T-helper 1 cell treated with Interleukin-12 subunit alpha and Interleukin-12 subunit beta and Interleukin-4 antibody, amounts not matched to agents 30 ng/mL and 1 ng/mL, for 36 hours (primary cell): ENCODE measurements at regions not wholly inside any gene's neighbourhood (a gene's known extent, or its start where the extent isn't known, plus 50 kb on each side); places are given as distances from the start of the nearest gene placed in this dataset.

ENCODE experiments used
- intact Hi-C: fragments of 100-400 bp; cut with micrococcal nuclease; formaldehyde crosslinking; loops from one replicate; pipeline ENCODE4 v1.15.1; 2024

DNA sequence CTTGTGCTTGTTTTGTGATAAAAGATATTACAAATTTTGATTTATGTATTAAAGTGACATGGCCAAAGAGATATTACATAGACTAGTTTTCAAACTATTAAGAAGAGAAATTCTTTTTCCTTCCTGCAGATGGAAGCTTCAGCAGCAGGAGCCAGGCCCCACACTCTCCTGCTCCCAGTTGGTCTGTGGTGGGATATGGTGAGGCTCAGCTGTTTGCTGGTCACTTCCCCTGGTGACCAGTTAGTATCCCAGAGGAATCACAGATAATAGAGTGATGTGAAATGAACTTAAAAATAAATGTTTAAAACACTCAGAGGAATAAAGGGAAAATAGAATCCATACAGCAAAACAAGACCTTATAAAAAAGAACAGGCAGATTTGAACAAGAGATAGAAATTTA is 154.7 kb downstream of the KTN1 start:
- intact Hi-C loops: loop anchor here (10.0 kb wide), 2 partner anchors 110 to 270 kb away; no protein-coding TSS in a partner anchor

DNA sequence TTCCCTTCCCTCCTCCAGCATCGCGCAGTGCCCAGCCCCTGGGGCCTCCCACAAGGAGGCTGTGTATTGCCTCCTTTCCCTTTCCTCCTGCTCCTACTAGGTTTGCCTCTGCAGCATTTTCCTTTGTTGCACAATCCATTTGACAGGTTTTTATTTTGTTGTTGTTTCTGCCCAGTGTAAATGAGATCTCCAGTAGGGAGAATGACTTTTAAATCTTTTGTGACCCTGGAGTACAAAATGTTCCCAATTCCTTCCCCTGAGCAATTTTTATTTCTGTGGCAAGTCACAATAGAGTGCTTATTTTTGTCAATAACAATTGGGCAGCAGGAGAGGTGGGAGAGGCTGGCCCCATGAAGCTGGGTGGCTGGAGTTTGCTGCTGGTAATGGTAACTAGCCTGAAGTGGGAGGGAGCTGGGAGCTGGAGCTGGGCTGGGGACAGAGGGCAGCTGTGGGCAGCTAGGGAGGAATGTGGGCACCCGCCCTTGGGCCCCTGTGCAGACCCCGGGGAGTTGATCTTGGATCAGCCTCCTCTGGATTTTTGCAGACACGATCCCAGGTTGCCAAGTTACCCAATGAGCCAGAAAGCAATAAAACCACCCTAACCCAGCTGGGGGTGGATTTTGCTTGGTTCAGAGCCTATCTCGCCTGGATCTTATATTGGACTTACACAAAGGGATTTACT is 160.1 kb downstream of the KTN1 start:
- intact Hi-C loops: loop anchor here (10.0 kb wide), 2 partner anchors 105 to 265 kb away; no protein-coding TSS in a partner anchor

DNA sequence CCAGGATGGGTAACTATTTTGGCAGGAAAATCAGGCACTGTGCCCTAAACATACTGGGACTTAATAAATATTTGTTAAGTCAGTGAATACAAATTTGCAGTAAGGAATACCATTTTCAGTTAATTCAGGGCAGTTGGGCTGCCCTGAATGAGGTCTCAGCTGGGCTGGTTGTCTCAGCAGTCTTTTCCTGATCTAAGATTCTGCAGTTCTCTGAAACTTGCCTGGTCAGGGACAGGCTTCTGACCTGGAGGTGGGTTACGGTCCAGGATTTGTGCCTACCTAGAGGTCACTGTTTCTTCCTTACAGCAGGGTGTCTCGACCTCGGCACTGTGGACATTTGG is 160.6 kb downstream of the KTN1 start:
- intact Hi-C loops: no loop called here

DNA sequence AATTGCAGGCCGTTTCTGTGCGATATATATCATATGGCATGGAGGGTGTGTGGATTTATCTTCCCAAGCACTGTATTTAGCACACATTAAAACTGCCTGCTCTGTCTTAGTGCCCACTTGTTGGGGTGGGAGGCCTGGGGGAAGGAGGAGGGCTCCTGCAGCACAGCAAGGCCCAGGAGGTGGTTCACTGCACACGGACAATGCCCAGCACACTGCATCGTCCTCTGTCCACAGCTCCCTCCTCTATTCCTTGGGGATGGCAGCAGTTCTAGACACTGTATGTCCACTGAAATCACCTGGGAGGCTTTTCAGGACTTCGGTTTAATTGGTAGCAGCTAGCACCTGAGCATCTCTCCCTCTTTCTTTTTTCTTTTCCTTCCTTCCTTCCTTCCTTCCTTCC is 161.2 kb downstream of the KTN1 start:
- intact Hi-C loops: no loop called here

DNA sequence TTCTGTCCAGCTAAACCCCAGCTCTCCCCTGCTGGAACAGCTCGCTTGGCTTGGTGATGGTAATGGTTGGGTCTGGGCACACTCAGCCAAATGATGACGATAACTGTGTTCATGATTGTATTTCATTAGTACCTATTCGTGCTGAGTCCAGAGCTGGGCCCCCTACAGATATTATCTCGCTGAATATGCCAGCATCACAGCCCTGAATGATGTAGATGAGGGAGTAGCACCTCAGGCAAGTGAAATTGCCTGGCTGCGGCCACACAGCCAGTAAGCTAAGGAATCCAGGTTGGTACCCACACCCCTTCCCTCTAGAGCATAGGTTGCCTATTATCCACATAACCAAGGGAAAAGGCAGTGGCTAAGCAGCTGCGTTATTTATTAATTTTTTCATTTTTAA is 163.5 kb downstream of the KTN1 start:
- intact Hi-C loops: no loop called here

DNA sequence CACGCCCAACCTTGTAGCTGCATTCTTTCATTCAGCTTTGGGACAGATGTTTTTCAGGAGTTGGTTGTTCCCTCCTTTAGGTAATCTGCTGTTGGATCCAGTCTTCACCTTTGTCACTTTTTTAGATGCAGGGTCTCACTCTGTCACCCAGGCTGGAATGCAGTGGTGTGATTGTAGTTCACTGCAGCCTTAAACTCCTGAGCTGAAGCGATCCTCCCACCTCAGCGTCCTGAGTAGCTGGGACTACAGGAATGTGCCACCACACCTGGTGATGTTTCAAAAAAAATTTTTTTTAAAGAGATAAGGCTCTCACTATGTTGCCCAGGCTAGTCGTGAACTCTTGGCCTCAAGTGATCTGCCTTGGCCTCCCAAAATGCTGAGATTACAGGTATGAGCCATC is 164.3 kb downstream of the KTN1 start:
- intact Hi-C loops: no loop called here

DNA sequence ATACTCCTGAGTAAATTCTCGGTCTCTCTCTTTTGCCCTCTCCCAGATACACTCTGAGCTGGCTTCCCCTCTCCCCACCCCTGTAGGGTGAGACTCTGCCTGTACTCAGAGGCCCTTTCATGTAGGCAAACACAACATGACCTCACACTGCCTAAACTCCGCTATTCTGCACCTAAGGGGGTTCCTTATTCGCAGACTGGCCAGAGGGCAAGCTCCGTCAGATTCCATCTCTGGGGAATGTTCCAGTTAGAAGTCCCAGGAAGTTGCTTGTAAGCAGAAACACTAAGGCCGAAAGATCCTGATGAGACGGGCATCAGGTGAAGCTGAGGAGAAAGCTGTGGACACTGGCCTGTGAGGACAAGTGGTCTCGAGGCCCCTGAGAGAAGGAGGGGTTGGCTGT is 165.9 kb downstream of the KTN1 start:
- intact Hi-C loops: no loop called here

DNA sequence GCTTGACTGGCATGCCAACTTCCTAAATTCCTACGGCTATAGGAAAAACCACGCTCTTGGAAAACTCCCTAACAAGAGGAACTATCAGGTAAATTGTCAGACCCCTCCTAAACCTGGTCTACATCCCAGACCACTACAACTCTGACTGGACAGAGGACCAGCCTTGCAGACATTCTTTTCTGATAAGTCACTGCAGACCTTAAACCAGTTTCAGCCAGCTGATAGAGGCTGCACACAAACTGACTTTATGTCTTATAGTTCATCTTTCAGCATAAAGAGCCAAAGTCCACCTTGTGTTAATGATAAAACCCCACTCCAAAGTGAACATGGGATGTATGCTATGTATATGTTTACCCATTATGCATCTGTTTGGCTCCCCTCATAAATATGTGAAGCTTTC is 166.6 kb downstream of the KTN1 start:
- intact Hi-C loops: no loop called here

DNA sequence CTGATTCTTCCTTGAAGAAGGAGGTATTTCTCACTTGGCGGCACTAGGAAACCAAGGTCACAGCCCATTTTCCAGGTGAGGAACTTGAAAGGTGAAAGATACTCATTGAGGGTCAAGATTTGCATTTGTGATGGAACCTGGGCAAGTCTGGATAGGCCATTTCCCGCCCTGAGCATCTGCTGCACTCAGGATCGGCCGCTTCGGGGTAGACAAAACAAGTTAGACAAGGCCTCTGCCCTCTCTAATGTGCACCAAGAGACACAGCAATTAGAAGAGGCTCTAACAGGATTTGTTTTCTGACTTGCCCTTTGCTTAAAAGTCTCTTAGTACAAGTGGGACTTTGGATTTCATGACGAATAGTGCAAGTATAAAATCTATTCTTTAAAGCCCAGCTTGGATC is 167.2 kb downstream of the KTN1 start:
- intact Hi-C loops: no loop called here

DNA sequence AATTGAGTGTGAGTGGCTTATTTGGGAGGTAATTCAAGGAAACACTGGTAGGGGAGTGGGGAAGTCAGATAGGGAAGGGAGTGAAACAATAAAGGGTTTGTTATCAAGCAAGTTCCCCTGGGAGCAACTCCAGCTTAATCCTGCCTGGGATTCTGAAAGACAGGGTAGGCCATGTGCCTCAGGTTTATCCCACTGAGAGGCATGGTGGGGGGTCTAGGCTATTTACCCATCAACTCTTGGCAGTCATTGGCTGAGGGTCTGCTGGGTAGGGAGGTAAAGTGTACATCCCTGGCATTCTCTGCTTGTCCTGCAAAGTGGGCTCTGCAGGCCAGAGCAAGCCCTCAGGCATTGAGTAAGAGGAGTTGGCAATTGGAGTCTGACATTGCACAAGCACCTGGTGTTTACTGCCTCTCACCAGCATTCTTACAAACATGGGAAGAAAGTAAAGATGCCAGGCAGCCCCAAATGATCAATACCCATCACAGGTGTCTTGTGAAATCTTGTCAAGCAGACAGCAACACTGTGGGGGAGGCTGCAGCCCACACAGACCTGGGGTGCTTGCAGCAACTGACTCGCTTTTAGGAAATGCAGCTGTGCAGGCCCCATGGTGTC is 169.3 kb downstream of the KTN1 start:
- intact Hi-C loops: no loop called here

DNA sequence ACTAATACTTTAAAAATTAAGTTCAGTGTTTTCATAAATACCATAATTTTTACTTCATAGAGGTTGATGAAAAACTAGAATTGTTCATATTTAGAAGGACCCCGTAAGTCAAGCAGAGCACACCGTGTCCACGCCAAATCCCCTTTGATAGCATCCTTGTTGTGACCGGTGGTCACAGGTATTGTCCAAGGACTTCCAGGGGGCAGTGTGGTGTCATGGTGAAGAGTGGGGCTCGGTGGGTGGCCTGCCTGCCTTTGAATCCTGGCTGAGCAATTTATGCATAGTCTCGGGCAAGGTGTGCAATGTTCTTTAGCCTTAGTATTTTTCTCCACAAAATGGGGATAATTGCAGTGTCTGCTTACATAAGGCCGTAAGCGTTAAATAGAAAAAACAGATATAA is 169.9 kb downstream of the KTN1 start:
- intact Hi-C loops: no loop called here

DNA sequence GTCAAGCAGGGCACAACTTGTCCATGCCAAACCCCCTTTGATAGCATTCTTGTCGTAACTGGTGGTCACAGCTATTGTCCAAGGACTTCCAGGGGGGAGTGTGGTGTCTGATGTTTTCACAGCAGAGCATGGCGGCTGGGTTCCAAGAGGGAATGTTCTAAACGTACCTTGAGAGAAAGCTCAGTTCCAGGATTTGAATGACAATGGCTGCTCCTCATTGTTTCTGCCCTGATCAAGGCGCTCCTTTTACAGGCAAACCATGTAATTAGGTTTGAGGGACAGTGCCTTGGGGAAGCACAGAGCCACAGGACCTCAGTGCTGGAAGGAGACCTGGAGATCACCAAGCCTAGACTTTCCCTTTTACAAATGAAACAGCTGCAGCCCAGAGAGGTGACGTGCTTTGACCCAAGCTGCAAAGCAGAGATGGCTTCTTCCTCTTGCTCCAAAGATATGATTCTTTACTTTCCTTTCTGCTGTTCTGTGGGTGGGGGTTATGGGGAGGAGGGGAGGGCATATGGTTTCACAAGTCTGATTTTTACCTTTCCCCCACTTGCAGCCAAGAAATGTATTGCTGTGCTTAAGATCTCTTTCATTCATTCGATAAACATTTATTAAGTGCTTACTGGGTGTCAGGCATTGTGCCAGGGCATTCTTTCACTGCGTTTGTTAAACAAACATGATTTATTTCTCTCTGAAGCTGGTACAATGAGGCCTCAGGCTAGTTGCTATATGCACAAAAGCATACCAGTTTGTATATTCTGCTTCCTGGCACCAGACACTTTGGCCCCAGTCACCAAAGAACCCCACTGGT is 172.8 kb downstream of the KTN1 start:
- intact Hi-C loops: no loop called here

DNA sequence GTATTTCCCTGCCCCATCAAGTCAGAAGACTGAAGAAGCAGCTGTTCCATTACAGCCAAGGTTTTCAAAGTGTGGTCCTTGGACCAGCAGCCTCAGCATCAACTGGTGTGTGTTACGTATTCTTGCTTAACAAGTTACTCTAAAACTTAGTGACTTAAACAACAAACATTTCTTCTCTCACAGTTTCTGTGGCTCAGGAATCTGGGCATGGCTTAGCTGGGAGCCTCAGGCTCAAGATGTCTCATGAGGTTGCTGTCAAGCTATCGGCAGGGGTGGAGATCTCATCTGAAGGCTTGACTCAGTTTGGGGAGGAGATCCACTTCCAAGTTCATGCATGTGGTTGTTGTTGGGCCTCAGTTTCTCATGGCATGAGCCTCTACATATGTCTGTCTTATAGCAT is 174.5 kb downstream of the KTN1 start:
- intact Hi-C loops: no loop called here

DNA sequence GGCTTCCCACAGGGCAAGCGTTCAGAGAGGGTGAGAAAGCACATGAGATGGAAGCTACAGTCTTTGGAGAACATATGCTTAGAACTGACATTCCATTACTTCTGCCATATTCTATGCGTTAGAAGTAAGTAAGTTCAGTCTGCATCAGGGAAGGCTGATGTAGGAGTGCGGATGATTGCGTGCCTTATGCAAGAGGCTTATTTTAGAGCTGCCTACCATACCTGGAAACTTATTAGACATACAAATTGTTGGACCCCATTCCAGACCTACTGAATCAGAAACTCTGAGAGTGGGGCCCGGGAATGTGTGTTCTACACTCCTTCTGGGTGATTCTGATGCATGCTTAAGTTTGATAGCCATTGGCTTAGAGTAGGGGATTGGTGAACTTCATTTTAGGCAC is 174.9 kb downstream of the KTN1 start:
- intact Hi-C loops: no loop called here

DNA sequence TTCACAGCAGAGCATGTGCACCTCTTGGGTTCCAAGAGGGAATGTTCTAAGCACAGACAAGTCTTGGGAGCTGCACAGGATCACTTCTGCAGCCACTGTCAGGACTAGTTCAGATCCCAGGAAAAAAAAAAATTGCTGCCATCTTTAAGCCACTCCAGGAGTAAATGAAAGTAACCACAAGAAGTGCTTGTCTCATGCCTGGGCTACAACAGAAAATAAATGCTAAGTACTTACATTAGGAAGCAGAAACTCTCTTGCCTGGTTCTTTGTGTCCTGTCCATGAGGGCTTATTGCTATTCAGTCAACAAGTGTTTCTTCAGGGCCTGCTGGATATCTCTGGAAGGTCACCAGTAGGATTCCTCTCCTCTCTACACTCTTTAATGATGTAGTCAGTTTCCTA is 176.1 kb downstream of the KTN1 start:
- intact Hi-C loops: no loop called here

DNA sequence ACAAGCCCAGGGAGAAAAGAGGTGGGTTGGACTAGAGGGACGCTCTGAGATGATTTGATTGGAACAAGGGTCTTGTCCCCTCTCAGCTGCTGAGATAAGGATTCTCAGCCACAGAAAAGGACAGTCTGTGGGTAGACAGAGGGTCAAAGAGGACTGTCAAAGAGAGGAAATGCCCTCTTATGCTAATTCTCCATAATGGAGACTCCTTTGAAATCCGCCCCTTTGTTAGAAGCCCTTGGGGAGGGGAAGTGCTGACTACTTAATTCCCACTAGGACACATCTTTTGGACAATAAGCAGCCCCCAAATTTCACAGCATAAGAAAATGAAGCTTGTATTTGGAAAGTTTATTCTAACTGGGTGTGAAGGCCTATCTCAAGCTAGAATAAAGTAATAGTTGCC is 176.6 kb downstream of the KTN1 start:
- intact Hi-C loops: no loop called here

DNA sequence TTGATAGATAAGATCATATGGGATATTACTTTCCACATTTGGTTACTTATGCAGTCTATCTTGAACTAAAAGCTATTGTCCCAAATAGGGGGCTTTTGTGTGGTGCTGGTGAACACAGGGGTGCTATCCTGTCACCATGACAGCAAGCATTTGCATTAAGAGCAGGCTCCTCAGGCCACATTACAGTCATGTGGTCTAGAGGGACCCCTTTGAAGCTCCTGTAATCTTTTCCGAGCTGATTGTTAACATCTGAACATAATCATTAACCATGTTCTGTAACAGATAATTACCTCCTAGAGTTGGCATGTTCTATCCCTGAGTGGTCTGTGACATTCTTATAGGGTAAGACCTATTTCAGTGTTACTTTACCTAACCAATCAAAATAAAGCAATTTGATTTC is 178.8 kb downstream of the KTN1 start:
- intact Hi-C loops: no loop called here

DNA sequence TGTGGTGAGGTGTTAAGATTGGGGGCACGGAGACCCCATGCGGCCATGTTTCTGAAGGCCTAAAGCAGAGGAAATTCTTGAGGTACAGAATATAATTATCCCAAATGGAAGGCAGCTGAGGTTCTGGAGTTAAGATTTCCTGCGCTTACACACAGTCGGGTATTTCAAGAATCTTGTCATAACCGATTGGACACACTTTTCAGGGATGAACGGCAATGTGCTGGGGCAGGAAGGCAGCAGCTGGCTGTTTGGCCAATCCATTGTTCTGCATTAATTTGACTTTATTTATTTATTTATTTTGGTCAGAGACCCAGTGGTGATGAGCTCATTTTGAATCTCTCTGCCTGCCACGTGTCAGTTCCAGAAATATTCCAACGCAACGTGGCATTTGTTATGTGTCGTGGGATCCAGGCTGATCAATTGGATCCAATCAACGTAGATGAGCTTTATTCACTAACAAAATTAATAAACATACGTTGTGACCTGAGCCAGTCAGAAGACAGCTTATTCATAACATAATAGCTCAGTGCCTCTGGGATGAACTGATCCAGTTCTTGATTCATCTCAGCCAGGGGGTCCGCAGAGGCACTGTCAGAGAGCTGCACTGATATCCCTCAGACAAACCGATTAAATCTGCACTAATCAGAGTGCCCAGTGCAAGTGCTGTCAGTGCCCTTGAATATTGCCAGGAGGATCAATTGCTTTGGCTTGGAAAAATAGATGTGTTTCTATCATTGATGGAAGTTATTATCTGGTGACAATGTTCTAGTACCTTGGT is 181.0 kb downstream of the KTN1 start:
- intact Hi-C loops: no loop called here

DNA sequence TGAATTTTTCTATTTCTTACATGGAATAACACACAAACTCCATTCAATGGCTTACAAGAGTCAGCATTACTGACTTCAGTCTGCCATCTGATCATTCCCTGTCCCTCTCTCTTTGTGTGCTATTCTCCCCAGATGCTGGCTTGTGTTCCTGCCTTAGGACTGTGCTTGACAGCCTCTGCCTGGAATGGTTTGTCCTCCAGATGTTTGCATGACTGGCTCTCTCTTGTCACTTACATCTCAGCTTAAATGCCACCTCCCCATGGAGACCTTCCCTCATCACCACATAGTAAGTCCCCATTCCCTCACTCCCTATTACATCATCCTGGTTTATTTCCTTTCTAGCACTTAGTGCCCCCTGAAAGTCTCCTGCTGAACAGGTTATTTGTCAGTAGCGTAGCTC is 181.6 kb downstream of the KTN1 start:
- intact Hi-C loops: no loop called here

DNA sequence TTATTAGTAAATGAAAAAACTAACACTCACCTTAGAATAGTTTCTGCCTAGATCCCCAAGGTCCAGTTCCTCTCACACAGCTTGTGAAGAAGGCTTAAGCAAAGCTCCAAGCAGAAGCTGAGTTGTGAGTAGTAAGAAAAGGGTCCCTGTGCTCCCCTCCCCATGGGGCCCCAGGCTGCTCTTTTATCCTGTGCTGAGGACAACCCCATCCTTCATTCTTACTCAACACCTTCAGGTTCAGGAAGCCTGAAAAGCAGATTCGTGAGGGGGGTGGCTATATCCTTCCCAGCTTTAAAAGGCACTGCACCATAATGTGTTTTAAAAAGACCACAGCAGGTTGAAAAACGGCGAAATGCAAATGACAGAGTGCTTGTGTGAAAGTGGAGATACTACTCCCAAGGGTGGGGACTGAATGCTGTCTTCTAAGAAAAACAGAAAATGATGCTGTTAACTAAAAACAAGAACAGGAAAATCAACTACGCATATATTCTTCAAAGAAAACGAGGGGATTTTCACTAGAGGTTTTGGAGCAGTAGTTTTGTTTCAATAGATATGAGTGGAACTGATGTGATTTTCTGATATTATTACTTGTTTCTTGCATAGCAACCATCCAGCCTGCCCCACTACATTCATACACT is 182.7 kb downstream of the KTN1 start:
- intact Hi-C loops: loop anchor here (1.0 kb wide), 1 partner anchor 45 kb away; no protein-coding TSS in a partner anchor

DNA sequence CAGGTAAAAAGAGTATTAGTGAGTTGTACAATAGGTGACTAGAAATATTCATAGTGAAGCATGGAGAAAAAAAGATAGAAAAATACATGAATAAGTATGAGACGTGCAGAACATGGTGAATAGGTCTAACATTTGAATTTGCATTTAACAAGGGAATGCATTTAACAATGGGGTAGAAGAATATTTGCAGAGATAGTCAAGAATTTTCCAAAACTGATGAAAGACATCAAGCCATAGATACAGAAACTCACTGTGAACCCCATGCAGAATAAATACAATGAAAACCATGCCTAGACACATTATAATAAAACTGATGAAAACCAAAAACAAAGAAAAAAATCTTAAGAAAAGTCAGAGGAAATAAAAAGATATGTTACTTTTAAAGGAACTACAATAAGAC is 184.8 kb downstream of the KTN1 start:
- intact Hi-C loops: no loop called here
